ENCODE measurements at regions not wholly inside any gene's neighbourhood (a gene's known extent, or its start where the extent isn't known, plus 50 kb on each side); places are given as distances from the start of the nearest gene placed in this dataset.

GRCh38 chr6:20302168-20302567 lies 89.9 kb upstream of the MBOAT1 start:
- no peak overlapping the region for H3K27ac ChIP-seq (ENCODE audit: low read length, poor library complexity, severe bottlenecking)
- no peak overlapping the region for H3K4me3 ChIP-seq (ENCODE audit: insufficient read depth in 1 of 2, low read depth in 1 of 2, low read length in 2 of 2)
- H2BK120ac ChIP-seq (ENCODE audit: low read depth, low read length), result no peak overlapping the region
- H3K4me2 ChIP-seq (ENCODE audit: low read length, poor library complexity, severe bottlenecking), result no peak overlapping the region
- no peak overlapping the region for H3K23ac ChIP-seq (ENCODE audit: low read length in 2 of 2)
- no peak overlapping the region for H2BK12ac ChIP-seq (ENCODE audit: low read length in 2 of 2)
- no peaks in the 10 kb centered on the region for H3K4me1 ChIP-seq (ENCODE audit: control insufficient read depth, insufficient read depth, low read depth, low read length)
- no peak overlapping the region for H2BK5ac ChIP-seq (ENCODE audit: low read depth, low read length, poor library complexity, severe bottlenecking)
- no peak overlapping the region for H3K4ac ChIP-seq (ENCODE audit: low read depth in 1 of 2, low read length in 2 of 2)
- H4K91ac ChIP-seq (ENCODE audit: low read length), result no peak overlapping the region
- no peak overlapping the region for H2BK15ac ChIP-seq (ENCODE audit: low read depth, poor library complexity, severe bottlenecking)
- no peak overlapping the region for H2AK5ac ChIP-seq (ENCODE audit: low read length, severe bottlenecking)
- H3K14ac ChIP-seq (ENCODE audit: low read length in 2 of 2), result no peak overlapping the region
- no peak overlapping the region for H4K8ac ChIP-seq (ENCODE audit: low read length)
- WGBS, result 67% methylated on average over 3 of the region's 3 CpGs
- H3K18ac ChIP-seq (ENCODE audit: low read depth in 1 of 2, low read length in 2 of 2), result peak overlapping the region in 1 of 2 experiments; percentile 16
- no peaks in the 10 kb centered on the region for H3K79me1 ChIP-seq (replicated peaks; ENCODE audit: low read length, poor library complexity, severe bottlenecking)
- H2AFZ ChIP-seq (ENCODE audit: low read depth, low read length), result no peak overlapping the region
- H3K9me3 ChIP-seq (ENCODE audit: control insufficient read depth, low read length), result no peaks in the 10 kb centered on the region
- H3K36me3 ChIP-seq (ENCODE audit: control insufficient read depth in 1 of 2, insufficient read depth in 2 of 2, low read depth in 1 of 2, low read length in 2 of 2), result no peaks in the 10 kb centered on the region
- H3K9ac ChIP-seq (ENCODE audit: low read length), result no peak overlapping the region
- peak; percentile 34 for DNase-seq
- H3K27me3 ChIP-seq (ENCODE audit: control insufficient read depth in 1 of 2, insufficient read depth in 1 of 2, low read length in 2 of 2), result no peaks in the 10 kb centered on the region

GRCh38 chr6:20302702-20303251 lies 90.5 kb upstream of the MBOAT1 start:
- Histone ChIP-seq H3K23ac (ENCODE audit: low read length in 2 of 2) (no peak overlapping the region), H2BK15ac (ENCODE audit: low read depth, poor library complexity, severe bottlenecking) (no peak overlapping the region), H3K36me3 (ENCODE audit: control insufficient read depth in 1 of 2, insufficient read depth in 2 of 2, low read depth in 1 of 2, low read length in 2 of 2) (no peaks in the 10 kb centered on the region), H2BK12ac (ENCODE audit: low read length in 2 of 2) (no peak overlapping the region), H4K91ac (ENCODE audit: low read length) (no peak overlapping the region), H3K79me1 (replicated peaks; ENCODE audit: low read length, poor library complexity, severe bottlenecking) (no peaks in the 10 kb centered on the region), H3K18ac (ENCODE audit: low read depth in 1 of 2, low read length in 2 of 2) (no peak overlapping the region), H3K27me3 (ENCODE audit: control insufficient read depth in 1 of 2, insufficient read depth in 1 of 2, low read length in 2 of 2) (no peaks in the 10 kb centered on the region), H3K9me3 (ENCODE audit: control insufficient read depth, low read length) (no peaks in the 10 kb centered on the region), H2AK5ac (ENCODE audit: low read length, severe bottlenecking) (no peak overlapping the region), H3K4me3 (ENCODE audit: insufficient read depth in 1 of 2, low read depth in 1 of 2, low read length in 2 of 2) (no peak overlapping the region), H3K4ac (ENCODE audit: low read depth in 1 of 2, low read length in 2 of 2) (no peak overlapping the region), H2BK5ac (ENCODE audit: low read depth, low read length, poor library complexity, severe bottlenecking) (no peak overlapping the region), H2BK120ac (ENCODE audit: low read depth, low read length) (no peak overlapping the region), H3K14ac (ENCODE audit: low read length in 2 of 2) (no peak overlapping the region), H4K8ac (ENCODE audit: low read length) (no peak overlapping the region), H3K27ac (ENCODE audit: low read length, poor library complexity, severe bottlenecking) (no peak overlapping the region), H3K9ac (ENCODE audit: low read length) (no peak overlapping the region), H3K4me1 (ENCODE audit: control insufficient read depth, insufficient read depth, low read depth, low read length) (no peaks in the 10 kb centered on the region), H3K4me2 (ENCODE audit: low read length, poor library complexity, severe bottlenecking) (no peak overlapping the region), H2AFZ (ENCODE audit: low read depth, low read length) (no peak overlapping the region)
- WGBS, result 7% methylated on average over 3 of the region's 5 CpGs
- peak; percentile 69 for DNase-seq

- Histone ChIP-seq H2BK12ac (ENCODE audit: low read length in 2 of 2) (no peak overlapping the region), H3K4me2 (ENCODE audit: low read length, poor library complexity, severe bottlenecking) (no peak overlapping the region), H3K9me3 (ENCODE audit: control insufficient read depth, low read length) (no peaks in the 10 kb centered on the region), H2AK5ac (ENCODE audit: low read length, severe bottlenecking) (no peak overlapping the region), H3K18ac (ENCODE audit: low read depth in 1 of 2, low read length in 2 of 2) (no peak overlapping the region), H4K8ac (ENCODE audit: low read length) (no peak overlapping the region), H3K14ac (ENCODE audit: low read length in 2 of 2) (no peak overlapping the region), H2BK5ac (ENCODE audit: low read depth, low read length, poor library complexity, severe bottlenecking) (no peak overlapping the region), H4K91ac (ENCODE audit: low read length) (no peak overlapping the region), H2AFZ (ENCODE audit: low read depth, low read length) (no peak overlapping the region), H3K79me1 (replicated peaks; ENCODE audit: low read length, poor library complexity, severe bottlenecking) (no peaks in the 10 kb centered on the region), H2BK15ac (ENCODE audit: low read depth, poor library complexity, severe bottlenecking) (no peak overlapping the region), H3K4ac (ENCODE audit: low read depth in 1 of 2, low read length in 2 of 2) (no peak overlapping the region), H3K27me3 (ENCODE audit: control insufficient read depth in 1 of 2, insufficient read depth in 1 of 2, low read length in 2 of 2) (no peaks in the 10 kb centered on the region), H3K36me3 (ENCODE audit: control insufficient read depth in 1 of 2, insufficient read depth in 2 of 2, low read depth in 1 of 2, low read length in 2 of 2) (no peaks in the 10 kb centered on the region), H3K23ac (ENCODE audit: low read length in 2 of 2) (no peak overlapping the region), H2BK120ac (ENCODE audit: low read depth, low read length) (no peak overlapping the region), H3K27ac (ENCODE audit: low read length, poor library complexity, severe bottlenecking) (no peak overlapping the region), H3K4me3 (ENCODE audit: insufficient read depth in 1 of 2, low read depth in 1 of 2, low read length in 2 of 2) (no peak overlapping the region), H3K9ac (ENCODE audit: low read length) (no peak overlapping the region), H3K4me1 (ENCODE audit: control insufficient read depth, insufficient read depth, low read depth, low read length) (no peaks in the 10 kb centered on the region)
- no peak for DNase-seq
- 93% methylated on average over 14 of the region's 14 CpGs for WGBS
These were observed 94.2 kb upstream of the MBOAT1 start for GRCh38 chr6:20306491-20306890.

- H2AFZ ChIP-seq (ENCODE audit: low read depth, low read length), result no peak overlapping the region
- no peak for DNase-seq
- no peaks in the 10 kb centered on the region for H3K4me1 ChIP-seq (ENCODE audit: control insufficient read depth, insufficient read depth, low read depth, low read length)
- no peak overlapping the region for H3K23ac ChIP-seq (ENCODE audit: low read length in 2 of 2)
- H3K4me2 ChIP-seq (ENCODE audit: low read length, poor library complexity, severe bottlenecking), result no peak overlapping the region
- H3K9ac ChIP-seq (ENCODE audit: low read length), result no peak overlapping the region
- H3K9me3 ChIP-seq (ENCODE audit: control insufficient read depth, low read length), result no peaks in the 10 kb centered on the region
- WGBS, result 75% methylated on average over 2 of the region's 2 CpGs
- no peaks in the 10 kb centered on the region for H3K36me3 ChIP-seq (ENCODE audit: control insufficient read depth in 1 of 2, insufficient read depth in 2 of 2, low read depth in 1 of 2, low read length in 2 of 2)
- H4K8ac ChIP-seq (ENCODE audit: low read length), result no peak overlapping the region
- no peak overlapping the region for H4K91ac ChIP-seq (ENCODE audit: low read length)
- no peak overlapping the region for H2BK15ac ChIP-seq (ENCODE audit: low read depth, poor library complexity, severe bottlenecking)
- H2BK5ac ChIP-seq (ENCODE audit: low read depth, low read length, poor library complexity, severe bottlenecking), result no peak overlapping the region
- no peak overlapping the region for H3K4ac ChIP-seq (ENCODE audit: low read depth in 1 of 2, low read length in 2 of 2)
- no peak overlapping the region for H2BK120ac ChIP-seq (ENCODE audit: low read depth, low read length)
- H2BK12ac ChIP-seq (ENCODE audit: low read length in 2 of 2), result no peak overlapping the region
- no peak overlapping the region for H3K4me3 ChIP-seq (ENCODE audit: insufficient read depth in 1 of 2, low read depth in 1 of 2, low read length in 2 of 2)
- H3K27me3 ChIP-seq (ENCODE audit: control insufficient read depth in 1 of 2, insufficient read depth in 1 of 2, low read length in 2 of 2), result no peaks in the 10 kb centered on the region
- H3K14ac ChIP-seq (ENCODE audit: low read length in 2 of 2), result no peak overlapping the region
- H3K18ac ChIP-seq (ENCODE audit: low read depth in 1 of 2, low read length in 2 of 2), result no peak overlapping the region
- no peak overlapping the region for H3K27ac ChIP-seq (ENCODE audit: low read length, poor library complexity, severe bottlenecking)
- H2AK5ac ChIP-seq (ENCODE audit: low read length, severe bottlenecking), result no peak overlapping the region
- no peaks in the 10 kb centered on the region for H3K79me1 ChIP-seq (replicated peaks; ENCODE audit: low read length, poor library complexity, severe bottlenecking)
These were observed 92.5 kb upstream of the E2F3 start for GRCh38 chr6:20309186-20309585.

All from mesenchymal stem cell (in vitro differentiated cells and primary cell).